ENCODE measurements at regions not wholly inside any gene's neighbourhood (a gene's known extent, or its start where the extent isn't known, plus 50 kb on each side); places are given as distances from the start of the nearest gene placed in this dataset.
"Not testable (repeated sequence)": the region's sequence is repeated elsewhere in the genome, so short reads cannot be mapped to it uniquely, and the experiment has no call there.

DNA sequence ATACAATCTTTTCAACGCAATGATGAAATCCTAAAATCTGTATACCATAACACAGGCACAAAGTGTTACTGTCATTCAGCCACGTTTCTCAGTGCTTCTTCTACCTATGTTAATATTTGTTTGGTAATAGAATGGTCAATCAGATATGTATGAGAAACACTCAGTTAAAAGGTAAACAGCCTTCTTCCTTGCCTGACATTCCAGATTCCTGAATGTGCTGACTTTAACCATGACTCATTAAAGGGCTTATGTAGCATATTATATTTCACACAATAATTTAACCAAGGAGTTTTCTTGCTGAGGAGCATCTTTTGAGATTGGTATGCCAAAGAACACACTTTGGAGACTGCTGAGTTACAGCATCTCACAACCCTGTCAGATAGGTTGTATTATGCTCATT, 187.6 kb downstream of the CETN3 start:
- in situ Hi-C loops (cut with HindIII; ENCODE audit: low pct_unique_long_range_greater_than_20kb, low sequenced_read_pairs) = no loop called here
- peak; percentile 24 to 93 for DNase-seq (ENCODE audit: low read depth in 1 of 2, low spot score in 1 of 2)
- peak; percentile 87 for TF ChIP-seq JUND (IDR thresholded peaks at IDR 0.05; ENCODE audit: low read depth)

DNA sequence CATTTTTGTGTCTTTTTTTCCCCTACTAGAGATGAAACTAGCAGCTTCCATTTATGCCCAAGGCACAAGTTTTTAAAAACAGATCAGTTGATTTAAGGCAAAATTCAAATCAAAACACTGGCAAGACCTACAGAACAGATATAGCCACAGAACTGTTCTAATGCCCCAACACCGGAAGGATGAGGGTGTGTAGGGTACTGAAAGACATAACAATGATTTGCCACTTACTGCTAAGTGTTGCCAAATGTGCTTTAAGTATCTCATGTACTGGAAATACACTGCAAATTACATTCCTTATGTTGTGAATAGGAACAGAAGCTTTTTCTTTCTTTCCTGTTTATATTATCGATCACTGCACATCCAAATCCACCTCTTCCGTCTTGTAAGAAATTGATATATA, 189.0 kb downstream of the CETN3 start:
- TF ChIP-seq JUND (IDR thresholded peaks at IDR 0.05; ENCODE audit: low read depth) = no peak
- DNase-seq (ENCODE audit: low read depth in 1 of 2, low spot score in 1 of 2) = no peak
- in situ Hi-C loops (cut with HindIII; ENCODE audit: low pct_unique_long_range_greater_than_20kb, low sequenced_read_pairs) = no loop called here

DNA sequence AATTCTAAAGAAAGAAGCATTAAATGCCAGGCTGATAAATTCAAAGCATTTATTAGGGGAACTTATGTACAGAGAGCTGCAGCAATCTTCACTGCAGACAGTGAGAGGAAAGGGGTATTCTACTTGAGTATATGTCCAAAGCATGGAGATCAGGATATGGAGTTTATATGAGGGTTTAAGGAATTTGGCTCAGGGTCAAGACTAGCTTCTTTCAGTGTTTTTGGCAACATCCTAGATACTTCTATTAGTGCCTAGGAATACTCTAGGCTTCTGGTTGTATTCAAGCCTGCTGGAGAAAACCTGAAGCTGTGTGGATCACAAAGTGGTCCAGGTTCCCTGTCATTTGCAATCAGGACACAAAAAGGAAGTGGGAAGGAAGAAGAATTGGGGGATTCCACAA, 194.6 kb downstream of the CETN3 start:
- in situ Hi-C loops (cut with HindIII; ENCODE audit: low pct_unique_long_range_greater_than_20kb, low sequenced_read_pairs) = no loop called here
- TF ChIP-seq JUND (IDR thresholded peaks at IDR 0.05; ENCODE audit: low read depth) = no peak
- DNase-seq (ENCODE audit: low read depth in 1 of 2, low spot score in 1 of 2) = no peak

DNA sequence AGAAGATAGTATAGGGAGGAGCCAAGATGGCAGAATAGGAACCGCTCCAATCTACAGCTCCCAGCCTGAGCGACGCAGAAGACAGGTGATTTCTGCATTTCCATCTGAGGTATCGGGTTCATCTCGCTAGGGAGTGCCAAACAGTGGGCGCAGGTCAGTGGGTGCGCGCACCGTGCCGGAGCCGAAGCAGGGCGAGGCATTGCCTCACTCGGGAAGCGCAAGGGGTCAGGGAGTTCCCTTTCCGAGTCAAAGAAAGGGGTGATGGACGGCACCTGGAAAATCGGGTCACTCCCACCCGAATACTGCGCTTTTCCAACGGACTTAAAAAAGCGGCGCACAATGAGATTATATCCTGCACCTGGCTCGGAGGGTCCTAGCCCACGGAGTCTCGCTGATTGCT, 201.2 kb downstream of the CETN3 start:
- in situ Hi-C loops (cut with HindIII; ENCODE audit: low pct_unique_long_range_greater_than_20kb, low sequenced_read_pairs); DNase-seq (ENCODE audit: low read depth in 1 of 2, low spot score in 1 of 2): not testable (repeated sequence)

DNA sequence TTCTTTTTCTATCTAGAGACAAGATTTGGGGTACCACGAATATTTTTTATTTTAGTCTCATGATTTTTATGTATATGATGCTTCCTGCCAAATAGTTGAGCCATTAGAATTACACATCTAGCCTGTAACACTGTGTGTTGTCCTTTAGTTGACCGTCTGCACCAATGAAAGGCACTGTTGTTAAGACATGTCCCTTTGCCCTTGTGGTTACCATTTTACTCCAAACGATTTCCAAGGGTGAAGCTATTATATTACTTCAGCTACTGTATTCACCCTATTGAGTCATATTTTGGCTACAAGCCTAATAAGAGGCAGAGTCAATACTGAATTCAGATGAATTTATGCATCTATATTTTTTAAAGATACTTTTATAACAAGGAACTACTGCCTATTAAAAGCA, 207.6 kb downstream of the CETN3 start:
- no peak for DNase-seq (ENCODE audit: low read depth in 1 of 2, low spot score in 1 of 2)
- TF ChIP-seq JUND (IDR thresholded peaks at IDR 0.05; ENCODE audit: low read depth) = no peak
- in situ Hi-C loops (cut with HindIII; ENCODE audit: low pct_unique_long_range_greater_than_20kb, low sequenced_read_pairs) = no loop called here

GRCh38 chr5:90193185-90193822, 216.3 kb downstream of the CETN3 start:
- in situ Hi-C loops (cut with HindIII; ENCODE audit: low pct_unique_long_range_greater_than_20kb, low sequenced_read_pairs) = no loop called here
- peak in 1 of 2 experiments; percentile 40 for DNase-seq (ENCODE audit: low read depth in 1 of 2, low spot score in 1 of 2)
- TF ChIP-seq JUND (IDR thresholded peaks at IDR 0.05; ENCODE audit: low read depth) = no peak

GRCh38 chr5:90191352-90192045, 218.1 kb downstream of the CETN3 start:
- peak; percentile 9 to 56 for DNase-seq (ENCODE audit: low read depth in 1 of 2, low spot score in 1 of 2)
- no peak; the same call in 1 of the 2 replicates for TF ChIP-seq JUND (IDR thresholded peaks at IDR 0.05; ENCODE audit: low read depth)
- in situ Hi-C loops (cut with HindIII; ENCODE audit: low pct_unique_long_range_greater_than_20kb, low sequenced_read_pairs) = no loop called here

- TF ChIP-seq JUND (IDR thresholded peaks at IDR 0.05; ENCODE audit: low read depth) = no peak
- in situ Hi-C loops (cut with HindIII; ENCODE audit: low pct_unique_long_range_greater_than_20kb, low sequenced_read_pairs) = no loop called here
- no peak for DNase-seq (ENCODE audit: low read depth in 1 of 2, low spot score in 1 of 2)
Measured at GRCh38 chr5:90185897-90186468, 223.6 kb downstream of the CETN3 start.

GRCh38 chr5:90184764-90185163, 224.8 kb downstream of the CETN3 start:
- no peak for TF ChIP-seq JUND (IDR thresholded peaks at IDR 0.05; ENCODE audit: low read depth)
- peak in 1 of 2 experiments; percentile 35 for DNase-seq (ENCODE audit: low read depth in 1 of 2, low spot score in 1 of 2)
- in situ Hi-C loops (cut with HindIII; ENCODE audit: low pct_unique_long_range_greater_than_20kb, low sequenced_read_pairs) = no loop called here

DNA sequence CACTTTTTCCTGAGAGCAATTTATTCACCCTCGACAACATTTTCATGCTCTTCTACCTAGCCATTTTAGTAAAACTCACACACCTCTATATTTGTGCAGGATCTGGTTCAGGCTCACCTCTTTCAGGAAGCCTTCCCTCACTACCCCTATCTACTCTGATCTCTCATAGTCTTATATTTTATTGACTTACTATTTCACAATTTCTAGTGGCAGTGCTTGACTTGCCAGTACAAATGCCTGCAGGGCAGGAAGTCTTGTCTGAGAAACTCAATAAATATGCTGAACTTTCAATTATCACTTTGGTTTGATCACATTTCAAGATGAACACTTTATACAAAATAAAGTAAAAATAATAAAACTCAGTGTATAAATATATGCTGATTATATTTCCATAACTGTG, 226.8 kb downstream of the CETN3 start:
- 0 out of 2 replicates have a peak, but pooled peaks have one; percentile 36 for TF ChIP-seq JUND (IDR thresholded peaks at IDR 0.05; ENCODE audit: low read depth)
- in situ Hi-C loops (cut with HindIII; ENCODE audit: low pct_unique_long_range_greater_than_20kb, low sequenced_read_pairs) = no loop called here
- peak in 1 of 2 experiments; percentile 83 for DNase-seq (ENCODE audit: low read depth in 1 of 2, low spot score in 1 of 2)

GRCh38 chr5:90174236-90174635, 235.3 kb downstream of the CETN3 start:
- TF ChIP-seq JUND (IDR thresholded peaks at IDR 0.05; ENCODE audit: low read depth) = no peak
- in situ Hi-C loops (cut with HindIII; ENCODE audit: low pct_unique_long_range_greater_than_20kb, low sequenced_read_pairs) = no loop called here
- no peak for DNase-seq (ENCODE audit: low read depth in 1 of 2, low spot score in 1 of 2)

DNA sequence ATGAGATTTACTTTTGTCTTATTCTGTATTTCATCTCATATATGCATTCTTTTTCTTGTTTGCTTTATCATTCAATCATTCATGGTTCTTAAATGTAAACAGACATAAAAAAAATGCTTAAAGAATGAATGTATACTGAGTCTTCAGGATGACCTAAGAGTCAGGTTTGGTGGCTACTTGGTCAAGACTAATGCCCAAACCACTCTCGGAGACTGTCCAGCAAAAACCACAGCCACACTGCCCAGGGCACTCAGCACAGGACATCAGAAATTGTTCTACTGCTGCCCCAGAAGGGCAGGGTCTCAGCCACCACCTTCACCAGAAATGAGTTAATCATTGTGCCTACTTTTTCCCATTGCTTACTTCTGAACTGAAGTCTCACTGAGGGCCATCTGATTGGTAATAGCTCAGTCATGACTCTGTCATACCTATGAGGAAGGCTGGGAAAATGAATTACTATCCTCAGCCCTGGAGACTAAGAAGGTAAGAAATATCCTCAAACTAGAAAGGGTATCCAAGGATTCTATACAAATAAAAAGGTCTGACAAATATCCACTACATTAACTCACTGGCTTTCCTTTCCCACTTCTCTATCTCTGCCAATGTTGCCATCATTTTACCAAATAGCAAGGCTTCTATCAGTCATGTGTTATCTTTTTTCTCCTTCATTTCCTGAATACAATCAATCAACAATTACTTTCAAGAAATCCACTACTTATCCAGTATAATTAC, 236.1 kb downstream of the CETN3 start:
- DNase-seq (ENCODE audit: low read depth in 1 of 2, low spot score in 1 of 2) = peak in 1 of 2 experiments; percentile 44
- no peak for TF ChIP-seq JUND (IDR thresholded peaks at IDR 0.05; ENCODE audit: low read depth)
- in situ Hi-C loops (cut with HindIII; ENCODE audit: low pct_unique_long_range_greater_than_20kb, low sequenced_read_pairs) = no loop called here

GRCh38 chr5:90171466-90171865, 238.1 kb downstream of the CETN3 start:
- in situ Hi-C loops (cut with HindIII; ENCODE audit: low pct_unique_long_range_greater_than_20kb, low sequenced_read_pairs) = no loop called here
- TF ChIP-seq JUND (IDR thresholded peaks at IDR 0.05; ENCODE audit: low read depth) = no peak
- no peak for DNase-seq (ENCODE audit: low read depth in 1 of 2, low spot score in 1 of 2)

Measured in T47D (cell line).